Liver (tissue), 3 donors: ENCODE measurements at regions not wholly inside any gene's neighbourhood (a gene's known extent, or its start where the extent isn't known, plus 50 kb on each side); places are given as distances from the start of the nearest gene placed in this dataset.

ENCODE experiments used
- HNF4G ChIP-seq: IDR thresholded peaks from 2 replicates; pipeline ENCODE4 v1.6.1; 2016; ENCODE audit warnings: antibody characterized with exemption
- TF ChIP-seq, protein P1 (sequence below): fragments of 150-350 bp; IDR thresholded peaks from 2 replicates; pipeline ENCODE4 v1.5.1; 2017; ENCODE audit warnings: improper control_type of control experiment, low read depth, low read length; ENCODE audit not compliant: missing input control
- donor health status: healthy.
- donor health status: healthy.

DNA sequence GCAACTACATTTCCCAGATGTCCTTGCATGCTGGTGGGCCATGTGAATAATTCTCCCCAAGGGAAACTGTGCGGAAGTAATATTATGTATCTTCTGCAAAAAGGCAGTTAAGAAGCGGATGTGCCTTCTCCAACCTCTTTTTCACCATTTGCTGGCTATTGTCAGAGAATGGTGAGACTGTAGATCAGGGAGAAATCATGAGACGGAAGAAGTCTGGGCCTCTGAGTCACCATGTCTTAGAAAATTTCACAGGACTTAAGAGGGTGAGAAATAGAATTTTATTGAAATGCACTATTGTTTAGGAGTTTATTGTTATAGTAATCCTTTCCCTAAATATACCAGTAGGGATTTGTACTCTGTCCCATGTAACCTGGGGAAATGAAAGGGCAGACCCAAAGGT lies 298.7 kb upstream of the ZC3H12C start:
- TF ChIP-seq, protein P1, sequence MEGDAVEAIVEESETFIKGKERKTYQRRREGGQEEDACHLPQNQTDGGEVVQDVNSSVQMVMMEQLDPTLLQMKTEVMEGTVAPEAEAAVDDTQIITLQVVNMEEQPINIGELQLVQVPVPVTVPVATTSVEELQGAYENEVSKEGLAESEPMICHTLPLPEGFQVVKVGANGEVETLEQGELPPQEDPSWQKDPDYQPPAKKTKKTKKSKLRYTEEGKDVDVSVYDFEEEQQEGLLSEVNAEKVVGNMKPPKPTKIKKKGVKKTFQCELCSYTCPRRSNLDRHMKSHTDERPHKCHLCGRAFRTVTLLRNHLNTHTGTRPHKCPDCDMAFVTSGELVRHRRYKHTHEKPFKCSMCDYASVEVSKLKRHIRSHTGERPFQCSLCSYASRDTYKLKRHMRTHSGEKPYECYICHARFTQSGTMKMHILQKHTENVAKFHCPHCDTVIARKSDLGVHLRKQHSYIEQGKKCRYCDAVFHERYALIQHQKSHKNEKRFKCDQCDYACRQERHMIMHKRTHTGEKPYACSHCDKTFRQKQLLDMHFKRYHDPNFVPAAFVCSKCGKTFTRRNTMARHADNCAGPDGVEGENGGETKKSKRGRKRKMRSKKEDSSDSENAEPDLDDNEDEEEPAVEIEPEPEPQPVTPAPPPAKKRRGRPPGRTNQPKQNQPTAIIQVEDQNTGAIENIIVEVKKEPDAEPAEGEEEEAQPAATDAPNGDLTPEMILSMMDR = no peak
- no peak for TF ChIP-seq HNF4G
